GM18502 (cell line): ENCODE measurements at regions not wholly inside any gene's neighbourhood (a gene's known extent, or its start where the extent isn't known, plus 50 kb on each side); places are given as distances from the start of the nearest gene placed in this dataset.
"Not testable (repeated sequence)": the region's sequence is repeated elsewhere in the genome, so short reads cannot be mapped to it uniquely, and the experiment has no call there.

Experiments
- ATAC-seq: cut with Tn5 transposase; IDR thresholded peaks from one replicate; pipeline ENCODE4 v1.9.1; 2021; ENCODE audit warnings: mild to moderate bottlenecking; ENCODE audit not compliant: unreplicated experiment, poor library complexity

GRCh38 chr5:166916021-166916420, 1375.4 kb upstream of the WWC1 start:
- ATAC-seq, result no peak

DNA sequence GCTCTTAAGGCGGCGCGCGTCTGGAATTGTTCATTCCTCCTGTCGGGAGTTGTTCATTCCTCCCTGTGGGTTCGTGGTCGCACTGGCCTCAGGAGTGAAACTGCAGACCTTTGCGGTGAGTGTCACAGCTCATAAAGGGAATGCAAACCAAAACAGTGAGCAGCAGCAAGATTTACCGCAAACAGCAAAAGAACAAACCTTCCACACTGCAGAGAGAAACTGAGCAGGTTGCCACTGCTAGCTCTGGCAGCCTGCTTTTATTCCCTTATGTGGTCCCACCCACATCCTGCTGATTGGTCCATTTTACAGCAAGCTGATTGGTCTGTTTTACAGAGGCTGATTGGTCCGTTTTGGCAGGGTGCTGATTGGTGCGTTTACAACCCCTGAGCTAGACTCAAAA, 1365.3 kb upstream of the WWC1 start:
- no peak for ATAC-seq

GRCh38 chr5:166926806-166927475, 1364.5 kb upstream of the WWC1 start:
- not testable (repeated sequence) for ATAC-seq

- ATAC-seq, result no peak
Measured at GRCh38 chr5:166936351-166936750, 1355.1 kb upstream of the WWC1 start.

- ATAC-seq, result no peak
Measured at GRCh38 chr5:166938071-166938470, 1353.4 kb upstream of the WWC1 start.

- no peak for ATAC-seq
Measured at GRCh38 chr5:166942948-166943347, 1348.5 kb upstream of the WWC1 start.

DNA sequence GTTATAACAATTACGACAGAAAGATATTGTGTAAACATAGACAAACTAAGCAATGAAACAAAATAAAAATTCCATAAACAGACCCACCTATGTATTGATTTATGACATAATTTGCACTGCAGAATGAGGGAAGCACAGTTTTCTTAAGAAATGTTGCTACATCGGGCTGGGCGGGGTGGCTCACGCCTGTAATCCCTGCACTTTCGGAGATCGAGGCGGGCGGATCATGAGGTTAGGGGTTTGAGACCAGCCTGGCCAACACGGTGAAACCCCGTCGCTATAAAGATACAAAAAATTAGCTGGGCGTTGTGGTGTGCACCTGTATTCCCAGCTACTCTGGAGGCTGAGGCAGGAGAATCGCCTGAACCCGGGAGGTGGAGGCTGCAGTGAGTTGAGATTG, 1344.4 kb upstream of the WWC1 start:
- no peak for ATAC-seq

GRCh38 chr5:166948679-166949078, 1342.8 kb upstream of the WWC1 start:
- no peak for ATAC-seq

- ATAC-seq, result no peak
Measured at GRCh38 chr5:166952048-166952447, 1339.4 kb upstream of the WWC1 start.

DNA sequence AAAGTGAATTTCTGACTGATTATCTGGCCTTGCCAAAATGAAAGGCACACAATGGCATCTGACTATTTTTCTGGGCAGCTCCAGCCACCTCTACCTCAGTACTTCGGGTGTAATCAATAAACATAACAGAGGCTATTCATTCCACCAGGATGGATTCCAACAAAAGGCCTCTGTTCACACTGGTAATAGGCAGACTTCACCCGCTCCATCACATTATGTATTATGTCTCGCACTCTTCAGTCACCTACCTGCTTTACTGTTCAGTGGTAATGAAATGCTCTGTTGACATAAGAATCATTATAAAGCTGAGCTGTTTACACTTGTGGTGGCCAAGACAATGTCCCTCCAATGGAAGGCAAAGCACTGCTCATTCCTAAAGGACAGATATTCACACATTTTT, 1333.7 kb upstream of the WWC1 start:
- no peak for ATAC-seq

DNA sequence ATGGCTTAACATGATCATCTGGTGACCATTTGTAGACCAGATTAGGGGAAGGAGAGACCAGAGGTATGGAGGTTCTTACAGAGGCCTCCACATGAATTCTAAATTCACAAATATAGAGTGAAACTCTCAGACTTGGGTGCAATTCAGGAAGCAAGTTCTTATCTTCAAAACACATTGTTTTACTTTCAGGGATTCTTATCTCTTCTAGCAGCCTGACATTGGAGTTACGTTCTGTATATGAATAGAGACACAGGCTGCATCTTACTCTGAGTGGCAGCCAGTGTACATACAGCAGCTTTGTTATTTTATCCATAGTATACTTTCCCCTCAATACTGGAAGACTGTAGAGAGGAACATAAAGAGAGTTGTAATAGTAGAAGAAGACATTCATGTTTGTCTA, 1331.7 kb upstream of the WWC1 start:
- no peak for ATAC-seq

DNA sequence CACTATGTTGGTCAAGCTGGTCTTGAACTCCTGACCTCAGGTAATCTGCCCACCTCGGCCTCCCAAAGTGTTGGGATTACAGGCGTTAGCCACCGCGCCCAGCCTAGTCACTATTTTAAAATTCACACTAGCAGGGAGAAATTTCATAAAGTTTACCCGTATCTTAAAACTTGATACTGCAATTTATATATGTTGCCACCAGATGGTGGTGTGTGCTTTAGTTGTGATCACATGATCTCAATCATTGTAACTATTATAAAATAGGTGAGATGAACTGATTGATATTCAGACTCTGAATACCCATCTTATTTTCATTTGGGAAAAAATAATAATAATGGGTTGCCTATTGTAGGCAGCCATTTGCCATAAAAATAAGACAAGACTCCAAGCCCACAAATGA, 1330.4 kb upstream of the WWC1 start:
- ATAC-seq, result no peak

DNA sequence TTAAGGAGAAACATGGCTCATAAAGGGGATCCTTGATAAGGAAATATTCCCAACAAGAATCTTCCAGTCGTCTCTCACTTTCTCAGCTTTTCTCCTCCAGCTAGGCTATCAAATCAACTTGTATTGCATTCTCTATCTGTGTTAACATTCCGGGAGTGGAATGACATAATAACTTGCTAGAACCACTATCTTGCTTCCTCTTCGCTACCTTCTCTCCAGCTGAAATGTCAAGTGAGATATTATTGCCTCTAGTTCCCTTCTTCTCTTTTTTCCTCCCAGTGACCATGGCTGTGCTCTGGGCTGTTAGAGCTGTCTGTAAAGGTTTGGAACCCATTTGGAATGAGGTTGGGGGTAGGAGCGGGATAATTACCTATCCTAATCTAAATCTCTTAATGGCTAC, 1329.5 kb upstream of the WWC1 start:
- ATAC-seq, result no peak

- no peak for ATAC-seq
Measured at GRCh38 chr5:166962461-166962860, 1329.0 kb upstream of the WWC1 start.

DNA sequence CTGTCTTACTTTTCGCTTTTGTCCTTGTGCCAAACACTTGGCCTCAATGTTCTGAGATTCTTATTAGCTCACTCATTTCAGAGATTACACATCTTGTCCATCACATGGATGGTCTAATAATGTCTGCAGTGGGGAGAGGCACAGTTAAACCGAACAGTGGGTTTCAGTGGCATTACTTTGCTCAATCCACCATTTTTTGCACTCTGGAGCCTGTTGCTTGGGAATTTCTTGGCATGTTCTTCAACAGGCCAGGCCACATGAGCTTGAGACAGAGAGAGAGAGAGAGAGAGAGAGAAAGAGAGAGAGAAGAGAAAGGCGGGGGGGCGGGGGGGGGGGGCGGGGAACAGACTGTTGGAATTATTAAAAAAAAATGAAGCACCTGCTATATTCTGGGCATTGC, 1327.8 kb upstream of the WWC1 start:
- ATAC-seq, result no peak

DNA sequence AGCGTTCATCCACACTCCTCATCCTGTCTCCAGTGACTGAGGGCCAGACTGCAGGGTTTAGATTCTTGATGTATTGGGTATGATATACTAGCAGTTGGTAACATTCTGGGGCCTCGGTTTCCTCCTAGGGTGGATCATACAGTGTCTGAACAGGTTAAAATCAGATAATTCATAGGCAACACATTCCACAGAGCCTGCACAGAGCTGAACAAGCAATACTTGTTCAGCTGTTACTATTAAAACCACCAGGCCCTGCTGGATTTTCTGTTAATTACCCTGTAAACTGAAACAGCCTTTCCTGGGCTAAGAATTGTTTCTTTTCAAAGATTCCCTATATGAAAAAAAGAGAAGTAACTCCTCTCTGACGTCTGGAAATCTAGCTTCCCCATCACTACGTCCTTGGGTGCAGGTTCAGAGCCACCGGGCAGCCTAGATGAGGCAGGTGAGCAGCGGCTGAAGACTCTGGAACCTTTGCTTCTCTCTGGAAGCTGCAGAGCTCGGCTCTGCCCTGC, 1313.5 kb upstream of the WWC1 start:
- no peak for ATAC-seq

GRCh38 chr5:166979307-166979895, 1312.0 kb upstream of the WWC1 start:
- no peak for ATAC-seq

DNA sequence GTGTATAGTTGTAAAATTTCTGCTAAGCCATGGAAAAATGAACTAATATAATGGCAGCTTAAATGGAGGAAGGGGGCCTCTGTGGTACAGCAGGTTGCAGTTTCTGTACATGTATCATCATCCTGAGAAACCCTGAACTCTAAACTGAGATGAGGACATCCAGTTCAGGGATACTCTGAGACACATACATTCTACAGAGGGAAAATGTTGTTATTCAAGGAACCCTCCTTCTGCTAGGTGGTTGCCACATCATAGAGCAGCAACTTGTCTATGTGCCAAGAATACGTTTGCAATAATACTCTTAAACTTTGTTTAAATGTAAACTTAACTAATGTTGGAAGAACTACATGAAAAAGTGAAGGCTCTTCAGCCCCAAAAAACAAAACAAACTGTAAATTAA, 1310.8 kb upstream of the WWC1 start:
- no peak for ATAC-seq

GRCh38 chr5:166982226-166982625, 1309.2 kb upstream of the WWC1 start:
- no peak for ATAC-seq

DNA sequence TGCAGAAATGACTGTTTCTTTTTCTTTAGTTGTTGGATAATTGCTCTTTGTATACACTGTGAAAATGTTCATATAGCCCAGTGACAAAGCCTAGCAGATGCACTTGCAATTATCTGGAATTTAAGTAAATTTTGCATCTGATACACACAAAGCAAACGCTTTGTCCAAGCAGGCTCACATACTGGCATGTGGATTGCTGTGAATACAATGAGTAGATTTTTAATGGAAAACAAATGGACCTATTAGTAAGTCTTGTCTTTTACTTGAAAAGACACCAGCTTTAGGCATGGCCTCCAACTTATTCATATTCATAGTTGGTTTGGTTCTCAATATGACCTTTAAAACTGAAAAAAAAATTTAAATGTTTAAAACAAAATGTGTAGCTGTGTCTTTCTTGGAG, 1299.8 kb upstream of the WWC1 start:
- ATAC-seq, result no peak

DNA sequence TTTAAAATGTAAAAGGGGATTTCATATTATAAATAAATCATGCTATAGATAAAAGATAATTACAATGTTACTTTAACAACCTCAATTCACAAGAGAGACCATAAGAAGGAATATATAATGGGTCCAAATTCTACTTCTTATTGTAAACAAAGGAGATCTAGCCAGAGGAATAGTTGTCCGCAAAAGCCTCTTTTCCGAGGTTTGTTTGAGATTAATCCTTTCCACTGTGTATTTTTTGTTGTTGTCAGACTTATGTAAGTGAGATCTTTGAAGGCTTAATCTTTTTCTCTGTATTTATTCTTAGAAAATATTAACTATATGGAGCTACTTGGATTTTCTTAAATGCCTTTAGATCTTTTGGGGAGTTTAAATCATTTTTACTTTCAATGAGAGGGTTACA, 1299.3 kb upstream of the WWC1 start:
- ATAC-seq, result no peak
